GM04504 (cell line): ENCODE measurements at regions not wholly inside any gene's neighbourhood (a gene's known extent, or its start where the extent isn't known, plus 50 kb on each side); places are given as distances from the start of the nearest gene placed in this dataset.

Experiments used
- DNase-seq: peaks from one replicate; pipeline ENCODE4 v3.0.0-alpha.2; 2012; ENCODE audit warnings: low read depth

GRCh38 chr19:30128211-30128610, 186.2 kb downstream of the URI1 start:
- DNase-seq, result no peak

DNA sequence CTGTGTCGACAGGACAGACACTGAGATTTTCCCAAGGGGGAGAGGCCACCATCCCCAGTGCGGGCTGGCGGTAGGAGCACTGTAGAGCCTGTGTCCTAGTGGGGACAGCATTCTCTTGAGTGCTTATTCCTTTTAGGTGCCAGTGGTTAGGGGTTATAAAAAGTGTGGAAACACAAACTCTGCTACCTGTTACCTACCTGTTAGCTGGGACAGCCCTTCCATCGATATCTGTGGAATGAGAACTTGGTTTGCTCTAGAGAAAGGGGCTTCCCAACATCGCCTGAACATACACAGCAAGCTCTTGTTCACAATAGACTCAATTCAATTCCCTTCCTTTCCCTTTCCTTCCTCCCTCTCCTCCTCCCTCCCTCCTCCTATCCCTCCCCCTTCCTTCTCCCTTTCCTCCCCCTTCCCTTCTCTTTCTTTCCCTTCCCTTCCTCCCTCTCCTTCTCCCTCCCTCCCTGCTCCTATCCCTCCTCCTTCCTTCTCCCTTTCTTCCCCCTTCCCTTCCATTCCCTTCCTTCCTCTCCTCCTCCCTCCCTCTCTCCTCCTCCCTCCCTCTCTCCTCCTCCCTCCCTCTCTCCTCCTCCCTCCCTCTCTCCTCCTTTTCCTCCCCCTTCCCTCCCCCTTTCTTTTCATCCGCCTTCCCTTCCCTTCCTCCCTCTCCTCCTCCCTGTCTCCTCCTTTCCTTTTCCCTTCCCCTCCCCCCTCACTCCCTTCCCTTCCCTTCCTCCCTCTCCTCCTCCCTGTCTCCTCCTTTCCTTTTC, 188.5 kb downstream of the URI1 start:
- no peak for DNase-seq

DNA sequence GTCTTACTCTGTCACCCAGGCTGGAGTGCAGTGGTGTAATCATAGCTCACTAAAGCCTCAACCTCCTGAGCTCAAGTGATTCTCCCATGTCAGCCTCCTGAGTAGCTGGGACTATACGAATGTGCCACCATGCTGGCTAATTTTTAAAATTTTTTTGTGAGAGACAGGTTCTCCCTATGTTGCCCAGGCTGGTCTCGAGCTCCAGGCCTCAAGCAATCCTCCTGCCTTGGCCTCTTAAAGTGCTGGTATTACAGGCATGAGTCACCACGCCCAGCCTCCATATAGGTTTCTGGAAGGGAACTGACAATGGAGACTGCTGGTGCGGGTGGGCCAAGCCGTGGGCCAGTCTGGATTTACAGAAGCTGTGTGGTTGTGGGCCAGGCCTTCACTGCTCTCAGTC, 189.2 kb downstream of the URI1 start:
- no peak for DNase-seq

DNA sequence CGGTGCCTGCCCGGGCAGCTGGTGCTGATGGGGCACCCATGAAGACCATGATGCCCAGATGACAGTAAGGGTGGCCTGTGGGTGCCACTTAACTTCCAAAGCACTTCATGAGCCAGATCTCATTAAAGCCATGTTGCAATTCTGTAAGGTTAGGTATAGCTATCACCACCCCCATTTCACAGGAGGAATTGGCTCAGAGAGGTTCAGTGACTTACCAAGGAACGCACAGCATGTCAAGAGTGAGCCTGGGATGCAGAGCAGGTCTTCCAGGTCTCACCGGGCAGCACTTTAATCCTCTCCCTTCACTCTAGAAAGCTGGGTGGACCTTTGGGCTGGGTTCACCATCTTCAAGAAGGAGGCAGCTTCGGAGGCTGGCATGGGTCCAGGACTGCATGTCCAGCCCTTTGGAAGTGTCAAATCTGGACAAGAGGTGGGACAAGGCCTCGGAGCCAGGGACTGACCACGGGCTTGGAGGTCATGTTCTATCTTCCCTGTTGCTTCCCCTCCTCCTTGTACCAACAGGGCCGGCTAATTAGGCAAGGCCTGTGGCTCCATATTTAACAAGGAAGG, 189.8 kb downstream of the URI1 start:
- no peak for DNase-seq

GRCh38 chr19:30132343-30133075, 190.5 kb downstream of the URI1 start:
- no peak for DNase-seq

DNA sequence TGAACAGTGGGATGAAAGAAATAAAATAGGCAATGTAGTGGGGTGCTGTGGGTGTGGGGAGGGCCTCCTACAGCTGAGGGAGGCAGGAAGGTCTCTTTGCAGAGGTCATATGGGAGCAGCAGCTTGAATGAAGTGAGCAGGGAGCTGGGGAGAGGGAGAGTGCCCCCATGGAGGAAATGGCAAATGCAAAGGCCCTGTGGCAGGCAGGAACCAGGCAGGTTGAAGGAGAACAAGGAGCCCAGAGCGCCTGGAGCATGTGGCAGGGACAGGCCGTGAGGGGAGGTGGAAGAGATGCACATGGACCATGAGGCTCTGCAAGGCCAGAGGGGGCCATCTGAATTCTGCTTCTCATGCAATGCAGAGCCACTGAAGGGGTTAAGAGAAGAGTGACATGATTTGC, 191.8 kb downstream of the URI1 start:
- DNase-seq, result no peak

DNA sequence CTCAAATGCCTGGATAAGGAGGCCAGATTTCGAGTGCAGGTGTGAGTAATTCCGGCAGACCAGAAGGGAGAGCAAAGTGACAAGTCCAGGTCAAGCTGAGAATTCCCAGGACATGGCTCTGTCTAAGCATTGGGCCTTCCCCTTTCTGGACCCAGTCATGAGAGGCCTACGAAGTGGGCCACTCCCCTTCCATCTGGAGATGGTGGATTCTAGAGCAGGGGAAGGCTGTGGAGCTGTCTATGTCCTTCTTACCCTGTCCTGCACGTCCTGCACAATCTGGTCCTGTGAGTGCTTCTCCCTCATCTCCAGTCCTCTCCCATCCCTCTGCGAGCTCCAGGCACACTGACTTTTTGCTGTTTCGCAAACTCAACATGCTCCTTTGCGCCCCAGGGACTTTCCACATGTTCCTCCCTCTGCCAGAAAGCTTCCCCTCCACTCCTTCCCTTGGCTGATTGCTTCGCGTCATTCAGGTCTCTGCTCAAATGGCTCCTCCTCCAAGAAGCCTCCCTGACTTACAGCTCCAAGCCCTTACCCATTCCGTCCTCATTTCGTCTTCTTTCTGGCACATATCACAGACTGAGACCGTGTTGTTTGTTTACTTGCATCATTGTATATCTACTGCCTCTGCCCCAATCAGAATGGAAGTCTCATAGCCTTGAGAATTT, 193.2 kb downstream of the URI1 start:
- no peak for DNase-seq

GRCh38 chr19:30135797-30136196, 193.8 kb downstream of the URI1 start:
- no peak for DNase-seq

GRCh38 chr19:30136611-30137195, 194.7 kb downstream of the URI1 start:
- DNase-seq, result no peak

GRCh38 chr19:30137747-30138146, 195.7 kb downstream of the URI1 start:
- no peak for DNase-seq

- DNase-seq, result no peak
Observed at GRCh38 chr19:30144242-30144758, 202.3 kb downstream of the URI1 start.

- no peak for DNase-seq
Observed at GRCh38 chr19:30144802-30145201, 202.8 kb downstream of the URI1 start.

GRCh38 chr19:30145467-30145866, 203.4 kb downstream of the URI1 start:
- DNase-seq, result no peak

DNA sequence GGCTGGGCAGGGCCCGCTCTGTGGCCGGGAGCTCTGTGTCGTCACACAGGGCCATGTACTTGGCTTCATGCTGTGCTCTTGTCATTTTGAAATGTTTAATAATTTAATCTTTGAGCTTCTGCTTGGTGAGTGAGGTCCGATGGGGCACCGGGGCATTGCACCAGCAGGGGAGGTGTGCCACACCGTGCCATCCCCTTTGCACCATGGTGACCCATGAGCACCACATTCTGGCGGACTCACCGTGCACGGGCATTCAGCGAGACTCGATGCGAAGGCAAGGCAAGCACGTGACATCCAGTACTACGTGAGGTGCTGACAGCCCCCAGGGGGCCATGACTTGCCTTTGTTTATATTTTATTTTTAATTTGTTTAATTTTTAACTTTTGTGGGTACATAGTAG, 204.3 kb downstream of the URI1 start:
- DNase-seq, result no peak

GRCh38 chr19:30148039-30148790, 206.2 kb downstream of the URI1 start:
- no peak for DNase-seq

DNA sequence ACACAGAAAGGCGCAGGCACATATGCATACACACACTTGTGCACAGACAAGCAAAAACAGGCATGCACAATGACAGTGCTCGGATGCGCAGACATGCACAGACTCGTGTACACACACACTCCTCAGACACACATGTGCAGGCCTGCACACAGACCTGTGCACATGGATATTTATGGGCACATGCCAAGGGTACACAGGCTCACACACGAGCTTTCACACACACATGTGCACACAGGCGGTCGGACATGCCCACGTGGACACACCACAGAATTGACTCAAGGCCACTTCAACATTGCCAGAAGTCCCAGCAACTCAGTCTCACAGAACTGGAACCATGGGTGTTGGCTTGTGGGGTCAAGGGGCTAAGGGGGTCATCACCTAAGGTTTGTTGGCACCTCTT, 206.8 kb downstream of the URI1 start:
- no peak for DNase-seq

- DNase-seq, result no peak
Observed at GRCh38 chr19:30149300-30149699, 207.3 kb downstream of the URI1 start.

DNA sequence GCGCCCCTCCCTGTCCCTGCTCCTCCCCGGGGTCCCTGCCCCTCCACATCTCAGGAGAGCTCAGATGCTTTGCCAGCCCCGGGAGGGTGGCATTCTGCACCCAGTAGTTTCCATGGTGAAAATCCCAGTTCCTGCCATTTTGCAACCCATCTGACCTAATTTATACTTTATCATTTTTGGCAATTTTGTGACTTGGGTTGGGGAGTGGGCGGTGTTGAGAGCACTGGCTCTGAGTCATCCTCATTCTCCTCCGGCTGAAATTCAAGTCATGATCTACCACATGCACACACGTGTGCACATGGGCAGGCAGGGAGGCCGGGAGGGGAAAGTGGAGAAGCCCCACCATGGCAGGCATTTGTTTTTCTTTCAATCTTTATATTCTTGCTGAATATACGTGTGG, 208.6 kb downstream of the URI1 start:
- DNase-seq, result no peak

DNA sequence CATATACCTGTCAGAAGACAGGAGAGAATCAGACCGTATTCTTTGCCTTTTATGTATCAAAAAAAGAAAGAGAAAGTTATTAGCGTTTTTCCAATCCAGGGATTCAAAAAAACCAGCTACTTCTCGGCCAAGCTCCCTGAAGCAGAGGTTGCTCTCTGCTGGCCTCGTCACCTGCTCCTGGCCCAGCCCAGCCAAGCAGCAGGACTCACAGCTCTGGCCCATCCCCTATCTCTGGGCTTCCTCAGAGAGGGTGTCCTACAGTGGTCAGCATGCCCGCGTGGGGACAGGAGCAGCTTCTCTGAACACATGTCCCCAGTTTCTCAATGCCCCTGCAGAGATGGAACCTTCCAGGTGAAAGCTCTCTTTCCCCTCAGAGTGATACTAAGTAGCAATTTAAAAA, 209.0 kb downstream of the URI1 start:
- no peak for DNase-seq

GRCh38 chr19:30152510-30153291, 210.7 kb downstream of the URI1 start:
- no peak for DNase-seq
